ENCODE measurements at regions not wholly inside any gene's neighbourhood (a gene's known extent, or its start where the extent isn't known, plus 50 kb on each side); places are given as distances from the start of the nearest gene placed in this dataset.

DNA sequence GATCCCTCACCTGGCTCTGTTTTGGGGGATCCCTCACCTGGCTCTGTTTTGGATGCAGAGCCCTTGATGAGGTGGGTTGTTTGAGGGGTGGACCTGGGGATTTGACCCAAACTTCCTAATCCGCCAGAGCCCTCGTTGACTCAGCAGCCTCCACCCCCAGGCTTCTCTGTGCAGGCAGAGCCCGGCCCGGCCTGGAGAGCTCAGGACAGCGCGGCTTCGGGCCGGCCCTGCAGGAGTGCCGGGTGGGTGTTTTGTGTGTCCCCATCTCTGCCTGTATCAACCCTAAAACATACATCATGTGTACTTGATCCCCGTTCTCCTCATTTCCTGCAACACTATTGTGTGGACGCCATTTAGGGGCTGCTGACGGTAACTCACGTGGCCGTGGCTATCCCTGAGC is 124.2 kb downstream of the SIK1 start:
- DNase-seq (ENCODE audit: low read depth): no peak

- no peak for DNase-seq (ENCODE audit: low read depth)
These were observed 124.8 kb downstream of the SIK1 start for GRCh38 chr21:43302062-43302700.

DNA sequence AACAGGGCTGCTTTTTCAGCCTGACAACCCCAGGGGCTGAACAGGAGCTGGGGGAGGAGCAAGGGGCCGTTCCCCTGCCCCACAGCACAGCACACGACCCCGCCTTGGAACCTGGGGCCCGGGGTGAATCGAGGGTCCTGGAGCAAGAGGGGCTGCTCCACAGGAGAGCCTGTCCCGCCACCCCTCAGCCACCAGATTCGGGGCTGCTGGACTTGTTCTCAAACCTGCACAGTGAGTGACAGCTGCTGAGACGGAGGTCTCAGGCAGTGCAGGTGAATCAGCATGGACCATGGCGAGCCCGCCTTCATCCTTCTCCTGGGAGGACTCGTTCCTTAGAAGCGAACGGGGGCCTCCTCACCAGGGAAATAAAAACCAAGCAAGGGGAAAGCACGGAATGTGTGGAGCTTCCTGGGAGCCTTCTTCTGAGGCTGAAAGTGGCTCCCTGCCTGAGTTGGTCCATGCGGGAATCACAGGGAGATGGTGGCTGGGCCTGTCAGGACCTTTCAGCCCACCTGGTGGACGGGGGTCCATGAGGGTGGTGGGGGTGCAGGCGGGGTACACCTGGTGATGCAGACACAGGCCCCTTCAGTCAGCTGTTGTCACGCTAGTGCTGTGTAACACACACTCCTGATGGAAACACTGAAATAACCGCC is 125.4 kb downstream of the SIK1 start:
- no peak for DNase-seq (ENCODE audit: low read depth)

DNA sequence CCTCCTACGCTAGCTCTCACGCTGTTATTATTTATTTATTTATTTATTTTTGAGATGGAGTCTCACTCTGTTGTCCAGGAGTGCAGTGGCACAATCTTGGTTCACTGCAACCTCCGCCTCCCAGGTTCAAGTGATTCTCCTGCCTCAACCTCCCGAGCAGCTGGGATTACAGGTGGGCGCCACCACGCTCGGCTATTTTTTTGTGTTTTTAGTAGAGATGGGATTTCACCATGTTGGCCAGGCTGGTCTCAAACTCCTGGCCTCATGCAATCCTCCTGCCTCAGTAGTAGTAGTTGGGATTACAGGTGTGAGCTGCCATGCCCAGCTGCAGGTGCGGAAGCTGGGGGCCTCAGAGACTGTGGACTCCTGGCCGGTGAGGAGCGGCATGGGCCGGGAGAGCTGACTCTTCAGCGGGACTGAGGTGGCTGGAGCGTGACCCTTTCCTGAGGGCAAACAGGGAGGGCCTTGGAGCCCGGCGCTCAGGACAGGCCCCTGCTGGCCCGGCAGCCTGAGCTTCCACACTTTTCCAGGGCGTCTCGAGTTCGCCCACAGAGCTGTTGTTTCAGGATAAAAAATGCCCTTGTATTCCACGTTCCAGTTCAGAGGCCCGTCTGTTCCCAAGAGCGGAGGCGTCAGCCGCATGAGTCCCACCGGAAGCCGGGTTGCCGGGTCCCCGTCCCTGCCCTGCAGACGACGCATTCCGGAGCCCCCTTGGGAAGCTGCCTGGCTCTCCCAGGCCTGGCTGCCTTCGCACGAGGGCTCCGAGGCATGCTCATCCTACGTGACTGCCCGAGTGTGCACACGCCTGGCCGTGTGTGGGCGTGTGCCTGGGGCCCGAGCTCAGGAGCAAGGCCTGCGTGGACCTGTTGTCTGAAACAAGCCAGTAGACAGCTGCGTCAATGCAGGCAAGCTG is 126.2 kb downstream of the SIK1 start:
- DNase-seq (ENCODE audit: low read depth): no peak

GRCh38 chr21:43299441-43300277 is 127.3 kb downstream of the SIK1 start:
- DNase-seq (ENCODE audit: low read depth): no peak

- DNase-seq (ENCODE audit: low read depth): no peak
These were observed 128.1 kb downstream of the SIK1 start for GRCh38 chr21:43298546-43299440.

GRCh38 chr21:43297989-43298388 is 128.9 kb downstream of the SIK1 start:
- DNase-seq (ENCODE audit: low read depth): no peak

DNA sequence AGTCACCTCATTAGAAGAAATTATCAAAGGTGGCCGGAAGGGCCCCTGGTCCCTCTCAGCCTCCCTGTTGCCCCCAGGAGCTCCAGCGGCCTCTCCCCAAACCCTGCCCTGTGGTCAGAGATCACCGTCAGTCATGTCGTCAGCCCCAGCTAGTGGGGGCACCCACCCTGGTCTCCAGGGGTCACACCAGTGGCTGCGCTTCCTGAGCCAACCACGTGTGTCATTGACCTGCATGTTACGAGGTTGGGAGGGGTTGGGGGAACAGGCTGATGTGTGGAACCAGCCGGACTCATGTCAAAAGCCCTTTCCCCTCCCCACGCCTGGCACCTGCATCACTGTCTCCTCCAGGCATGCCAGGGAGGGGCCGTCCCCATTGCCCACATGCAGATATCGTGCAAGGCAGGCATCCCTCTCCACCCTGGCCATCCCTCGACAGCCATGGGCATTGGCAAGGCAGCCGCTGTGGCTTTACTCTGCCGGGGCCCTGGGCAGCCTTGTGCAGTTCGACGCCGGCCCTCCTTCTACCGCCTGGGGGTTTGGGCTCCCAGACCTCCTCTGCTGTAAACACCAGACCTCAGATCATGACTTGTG is 128.7 kb downstream of the CRYAA start:
- no peak for DNase-seq (ENCODE audit: low read depth)

DNA sequence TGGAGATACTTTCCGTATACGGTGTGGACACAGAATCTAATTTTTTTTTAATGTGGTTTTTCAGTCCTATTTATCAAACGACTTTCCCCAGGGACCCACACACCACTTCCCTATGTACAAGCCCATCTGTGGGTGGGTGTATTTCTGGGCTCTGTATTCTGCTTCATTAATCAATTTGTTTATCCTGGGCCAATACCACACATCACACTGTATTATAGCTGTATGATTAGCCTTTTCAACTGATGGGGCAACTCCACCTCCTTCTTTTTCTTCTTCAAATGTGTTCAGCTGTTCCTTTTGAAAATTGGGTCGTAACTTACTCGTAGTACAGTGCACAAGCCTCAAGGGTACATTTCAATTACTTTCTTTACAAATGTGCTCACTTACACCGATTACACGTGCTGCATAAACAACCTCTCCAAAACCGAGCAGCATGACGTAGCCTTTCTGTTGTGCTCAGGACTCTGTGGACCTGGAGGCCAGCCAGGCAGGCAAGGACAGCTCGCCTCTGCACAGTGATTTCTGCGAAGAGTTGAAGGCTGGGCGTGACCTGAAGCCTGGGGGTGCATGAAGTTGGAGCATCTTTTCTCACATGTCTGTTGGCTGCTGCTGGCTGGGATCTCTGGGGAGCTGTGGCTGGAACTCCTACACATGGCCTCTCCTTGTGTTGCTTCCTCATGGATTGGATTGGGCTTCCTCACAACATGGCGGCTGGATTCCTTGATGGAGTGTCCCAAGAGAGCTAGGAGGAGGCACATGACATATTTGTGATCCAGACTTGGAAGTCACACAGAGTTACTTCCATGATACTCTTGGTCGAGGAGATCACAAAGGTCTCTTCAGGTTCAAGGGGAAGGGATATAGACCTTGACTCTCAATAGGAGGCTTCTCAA is 126.5 kb downstream of the CRYAA start:
- no peak for DNase-seq (ENCODE audit: low read depth)

- no peak for DNase-seq (ENCODE audit: low read depth)
These were observed 125.5 kb downstream of the CRYAA start for GRCh38 chr21:43294194-43294902.

DNA sequence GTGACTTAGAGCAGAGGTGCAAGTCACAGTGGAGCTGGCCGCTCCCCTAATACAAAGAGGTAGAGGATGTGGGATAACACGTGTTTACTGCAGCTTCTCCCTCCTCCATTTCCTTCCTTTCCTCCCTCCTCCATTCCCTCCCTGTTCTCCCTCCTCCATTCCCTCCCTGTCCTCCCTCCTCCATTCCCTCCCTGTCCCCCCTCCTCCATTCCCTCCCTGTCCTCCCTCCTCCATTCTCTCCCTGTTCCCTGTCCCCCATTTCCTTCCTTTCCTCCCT is 124.0 kb downstream of the CRYAA start:
- DNase-seq (ENCODE audit: low read depth): no peak

DNA sequence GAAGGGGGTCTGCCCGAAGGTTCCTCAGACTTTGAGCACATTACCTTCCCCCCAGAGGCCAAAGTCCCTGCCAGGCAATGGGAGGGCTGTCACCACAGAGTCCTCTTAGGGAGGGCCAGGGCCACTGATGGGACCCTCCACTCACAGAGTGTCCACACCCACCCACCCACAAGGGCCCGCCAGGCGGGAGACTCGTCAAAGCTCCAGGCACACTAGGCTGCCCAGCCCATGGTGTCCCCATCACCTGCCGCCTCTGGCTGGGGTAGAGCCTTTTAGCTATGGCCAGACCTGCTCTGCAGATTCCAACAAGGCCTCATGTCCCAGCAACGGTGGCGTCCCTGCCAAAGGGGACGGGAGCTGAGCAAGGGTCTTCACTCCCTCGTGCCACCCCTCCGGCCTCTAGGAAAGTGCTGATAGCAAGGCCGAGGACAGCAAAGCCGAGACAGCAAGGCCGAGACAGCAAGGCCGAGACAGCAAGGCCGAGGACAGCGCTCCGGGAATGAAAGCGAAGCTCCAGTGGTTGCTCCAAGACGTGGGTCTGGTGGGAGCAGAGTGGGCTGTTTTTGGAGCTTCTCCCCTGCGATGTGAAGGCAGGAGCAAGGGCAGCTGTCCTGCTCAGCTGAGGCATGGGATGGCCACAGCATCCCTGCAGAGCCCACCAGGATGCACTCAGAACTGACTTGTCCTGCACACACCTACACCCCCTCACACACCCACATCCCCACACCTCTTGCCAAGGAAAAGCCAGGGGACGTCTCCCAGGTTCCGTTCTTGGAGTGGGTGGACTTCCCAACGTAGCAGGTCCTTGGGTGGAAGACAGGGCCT is 123.4 kb downstream of the CRYAA start:
- DNase-seq (ENCODE audit: low read depth): no peak

DNA sequence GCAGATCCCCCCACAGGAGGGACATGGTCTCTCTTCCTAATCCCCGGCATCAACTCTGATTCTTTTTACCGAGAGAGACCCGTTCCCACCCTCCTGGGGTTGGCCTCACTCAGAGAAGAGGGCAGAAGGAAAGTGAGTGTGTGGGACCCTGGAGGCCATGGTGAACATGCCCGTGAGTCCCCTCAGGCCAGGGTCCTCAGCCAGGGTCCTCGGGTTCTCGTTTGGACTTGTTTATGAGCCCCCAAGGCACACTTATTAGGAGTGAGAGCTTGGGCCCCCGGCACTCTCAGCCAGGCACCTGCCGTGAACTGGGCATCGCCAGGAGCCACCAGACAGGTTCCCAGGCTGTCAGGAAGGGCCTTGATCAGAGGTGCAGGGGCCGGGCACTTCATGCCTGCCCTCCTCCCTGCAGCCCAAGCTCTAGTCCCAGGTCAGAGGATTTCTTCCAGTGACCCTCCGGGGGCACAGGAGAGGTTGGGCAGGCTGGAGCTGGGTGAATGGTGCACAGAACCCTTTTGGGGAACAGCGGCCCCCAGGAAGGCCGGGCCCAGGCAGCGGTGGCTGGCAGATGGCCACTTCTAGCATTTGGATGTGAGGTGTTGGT is 122.6 kb downstream of the CRYAA start:
- DNase-seq (ENCODE audit: low read depth): no peak

- DNase-seq (ENCODE audit: low read depth): no peak
These were observed 121.9 kb downstream of the CRYAA start for GRCh38 chr21:43290421-43291346.

GRCh38 chr21:43289966-43290365 is 121.2 kb downstream of the CRYAA start:
- no peak for DNase-seq (ENCODE audit: low read depth)

DNA sequence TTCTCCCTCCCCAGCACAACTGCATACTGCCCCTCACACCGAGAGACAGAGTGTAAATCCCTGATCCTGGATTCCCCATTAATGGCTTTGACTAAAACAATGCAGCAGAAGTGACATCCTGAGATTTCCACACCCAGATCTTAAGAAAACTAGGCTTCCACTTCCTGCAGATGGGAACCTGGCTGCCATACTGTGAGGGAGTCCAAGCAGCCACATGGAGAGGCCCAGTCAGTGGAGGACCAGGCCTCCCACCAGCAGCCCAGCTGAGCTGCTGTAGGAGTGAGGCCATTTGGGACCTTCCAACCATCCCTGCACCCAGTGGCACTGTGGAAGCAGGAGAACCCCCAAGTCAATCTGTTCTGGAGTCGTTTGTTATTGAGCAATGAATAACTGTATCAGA is 120.6 kb downstream of the CRYAA start:
- no peak for DNase-seq (ENCODE audit: low read depth)

Data from EH (cell line).